OCI-LY1 (cell line): ENCODE measurements at regions not wholly inside any gene's neighbourhood (a gene's known extent, or its start where the extent isn't known, plus 50 kb on each side); places are given as distances from the start of the nearest gene placed in this dataset.

Experiments
- H2AFZ ChIP-seq: fragments of 200-600 bp; sonication (generic), shearing (Covaris generic); 2 replicates; pipeline ENCODE4 v1.6.0; 2014; ENCODE audit warnings: antibody characterized with exemption, mild to moderate bottlenecking, low read length
- H3F3A ChIP-seq: fragments of 200-600 bp; sonication (generic), shearing (Covaris generic); 2 replicates; pipeline ENCODE4 v1.6.0; 2014; ENCODE audit warnings: mild to moderate bottlenecking, antibody characterized with exemption, low read length, moderate library complexity; ENCODE audit not compliant: insufficient read depth
- H3K27ac ChIP-seq: fragments of 200-600 bp; sonication (generic); 2 replicates; pipeline ENCODE4 v1.5.1; 2014; ENCODE audit warnings: low read length, mixed run types, mild to moderate bottlenecking, low read depth; ENCODE audit not compliant: poor library complexity, severe bottlenecking
- H3K27me3 ChIP-seq: fragments of 200-600 bp; sonication (generic); 2 replicates; pipeline ENCODE4 v1.6.0; 2014; ENCODE audit warnings: antibody characterized with exemption, mild to moderate bottlenecking, low read length, moderate library complexity; ENCODE audit not compliant: insufficient read depth
- H3K36me3 ChIP-seq: fragments of 200-600 bp; sonication (generic); 2 replicates; pipeline ENCODE4 v1.6.1; 2014; ENCODE audit warnings: mild to moderate bottlenecking, antibody characterized with exemption, low read length, moderate library complexity, mixed read lengths; ENCODE audit not compliant: insufficient read depth
- H3K4me1 ChIP-seq: fragments of 200-600 bp; sonication (generic); 2 replicates; pipeline ENCODE4 v1.5.1; 2014; ENCODE audit warnings: mild to moderate bottlenecking, low read length, moderate library complexity; ENCODE audit not compliant: insufficient read depth, severe bottlenecking
- H3K4me2 ChIP-seq: fragments of 200-600 bp; sonication (generic), shearing (Covaris generic); 2 replicates; pipeline ENCODE4 v1.6.1; 2014; ENCODE audit warnings: low read length
- H3K4me3 ChIP-seq: fragments of 200-600 bp; sonication (generic); 2 replicates; pipeline ENCODE4 v1.5.1; 2014; ENCODE audit warnings: low read length, low read depth, mild to moderate bottlenecking, mixed read lengths; ENCODE audit not compliant: poor library complexity, severe bottlenecking
- H3K79me2 ChIP-seq: fragments of 200-600 bp; shearing (Covaris generic); 2 replicates; pipeline ENCODE4 v1.6.1; 2016; ENCODE audit warnings: mixed run types, low read length, mixed read lengths; ENCODE audit not compliant: insufficient read depth
- H3K9ac ChIP-seq: fragments of 200-600 bp; sonication (generic), shearing (Covaris generic); 2 replicates; pipeline ENCODE4 v1.6.1; 2014; ENCODE audit warnings: mild to moderate bottlenecking, low read length, mixed read lengths
- H3K9me2 ChIP-seq: fragments of 200-600 bp; sonication (generic), shearing (Covaris generic); 2 replicates; pipeline ENCODE4 v1.6.1; 2014; ENCODE audit warnings: low read depth, mild to moderate bottlenecking, low read length, mixed read lengths
- H3K9me3 ChIP-seq: fragments of 200-600 bp; shearing (Covaris generic); 2 replicates; pipeline ENCODE4 v1.6.1; 2014; ENCODE audit warnings: low read length, mixed read lengths
- H4K20me1 ChIP-seq: fragments of 200-600 bp; sonication (generic), shearing (Covaris generic); 2 replicates; pipeline ENCODE4 v1.6.0; 2016; ENCODE audit warnings: mild to moderate bottlenecking, low read length; ENCODE audit not compliant: insufficient read depth
- CTCF ChIP-seq: fragments of 200-600 bp; sonication (generic), shearing (Covaris generic); IDR thresholded peaks from 2 replicates; pipeline ENCODE4 v1.5.1; 2017; ENCODE audit warnings: mild to moderate bottlenecking, antibody characterized with exemption, low read length, moderate library complexity, mixed read lengths
- EZH2 ChIP-seq: fragments of 200-600 bp; sonication (generic), shearing (Covaris generic); IDR thresholded peaks from 2 replicates; pipeline ENCODE4 v1.8.0; 2017; ENCODE audit warnings: borderline replicate concordance, mixed run types, mild to moderate bottlenecking, antibody characterized with exemption, low read length, moderate library complexity, mixed read lengths

GRCh38 chr10:56975513-56975912 is 614.5 kb upstream of the ZWINT start:
- H3K9ac ChIP-seq, result no peak overlapping the region
- H3K9me3 ChIP-seq, result no peaks in the 10 kb centered on the region
- no peaks in the 10 kb centered on the region for H3K9me2 ChIP-seq
- H3K79me2 ChIP-seq, result no peaks in the 10 kb centered on the region
- no peaks in the 10 kb centered on the region for H3F3A ChIP-seq
- TF ChIP-seq CTCF (no peak), EZH2 (no peak)
- H3K4me1 ChIP-seq, result no peaks in the 10 kb centered on the region
- no peak overlapping the region for H2AFZ ChIP-seq
- no peak overlapping the region for H3K27ac ChIP-seq
- no peaks in the 10 kb centered on the region for H3K36me3 ChIP-seq
- H4K20me1 ChIP-seq, result no peaks in the 10 kb centered on the region
- H3K27me3 ChIP-seq, result no peaks in the 10 kb centered on the region
- H3K4me3 ChIP-seq, result no peak overlapping the region
- no peak overlapping the region for H3K4me2 ChIP-seq

- Histone ChIP-seq H3K9ac (no peak overlapping the region), H3K36me3 (no peaks in the 10 kb centered on the region), H3K4me1 (no peaks in the 10 kb centered on the region), H3K4me3 (no peak overlapping the region), H3K27ac (no peak overlapping the region), H3K4me2 (no peak overlapping the region), H3K27me3 (no peaks in the 10 kb centered on the region), H3K9me3 (no peaks in the 10 kb centered on the region), H4K20me1 (no peaks in the 10 kb centered on the region), H3F3A (no peaks in the 10 kb centered on the region), H3K9me2 (no peaks in the 10 kb centered on the region), H3K79me2 (no peaks in the 10 kb centered on the region), H2AFZ (no peak overlapping the region)
- TF ChIP-seq CTCF (no peak), EZH2 (no peak)
Measured at GRCh38 chr10:56973766-56974165, 612.7 kb upstream of the ZWINT start.

DNA sequence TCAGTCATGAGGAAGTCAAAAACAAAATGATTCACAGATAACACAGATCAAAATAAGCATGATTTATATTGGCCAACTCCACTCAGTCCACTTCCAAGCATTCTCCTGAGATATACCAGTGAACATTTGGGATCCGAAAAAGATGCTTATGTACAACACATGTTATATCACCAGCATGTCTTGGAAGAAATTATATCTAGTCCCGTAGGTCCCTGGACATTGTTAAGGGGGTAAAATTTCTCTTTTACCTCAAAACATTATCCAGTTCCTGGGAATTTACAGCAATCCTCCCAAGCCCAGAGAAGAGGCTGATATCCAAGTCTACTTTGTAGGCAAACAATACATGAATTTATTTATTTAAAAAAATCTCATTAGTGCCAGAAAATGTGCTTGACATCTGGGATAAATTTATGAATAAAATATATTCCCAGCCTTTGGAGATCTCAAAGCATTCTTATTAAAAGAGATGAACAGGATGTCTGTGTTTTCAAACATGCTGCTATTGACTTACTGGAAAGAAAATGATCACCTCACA is 582.2 kb upstream of the ZWINT start:
- H2AFZ ChIP-seq, result no peak overlapping the region
- no peak overlapping the region for H3K27ac ChIP-seq
- H3K4me1 ChIP-seq, result no peaks in the 10 kb centered on the region
- no peaks in the 10 kb centered on the region for H4K20me1 ChIP-seq
- TF ChIP-seq CTCF, result no peak
- no peak for TF ChIP-seq EZH2
- H3K9ac ChIP-seq, result no peak overlapping the region
- H3K9me2 ChIP-seq, result no peaks in the 10 kb centered on the region
- no peaks in the 10 kb centered on the region for H3K27me3 ChIP-seq
- H3K4me3 ChIP-seq, result no peak overlapping the region
- H3F3A ChIP-seq, result no peaks in the 10 kb centered on the region
- no peaks in the 10 kb centered on the region for H3K36me3 ChIP-seq
- no peaks in the 10 kb centered on the region for H3K79me2 ChIP-seq
- no peaks in the 10 kb centered on the region for H3K9me3 ChIP-seq
- no peak overlapping the region for H3K4me2 ChIP-seq
